Dermis microvascular lymphatic vessel endothelial cell (primary cell): ENCODE measurements at regions not wholly inside any gene's neighbourhood (a gene's known extent, or its start where the extent isn't known, plus 50 kb on each side); places are given as distances from the start of the nearest gene placed in this dataset.
"Not testable (repeated sequence)": the region's sequence is repeated elsewhere in the genome, so short reads cannot be mapped to it uniquely, and the experiment has no call there.

ENCODE experiments used
- DNase-seq, 2 donors: peaks; one replicate each; pipeline versions ENCODE4 v3.0.0 to v3.0.0-alpha.2; 2010; ENCODE audit warnings: low read depth in 2 of 2

GRCh38 chr11:116667318-116667717 is 105.5 kb downstream of the BUD13 start:
- not testable (repeated sequence) for DNase-seq

GRCh38 chr11:116666673-116667249 is 106.0 kb downstream of the BUD13 start:
- DNase-seq, result not testable (repeated sequence)

GRCh38 chr11:116665523-116665922 is 107.3 kb downstream of the BUD13 start:
- DNase-seq, result no peak

DNA sequence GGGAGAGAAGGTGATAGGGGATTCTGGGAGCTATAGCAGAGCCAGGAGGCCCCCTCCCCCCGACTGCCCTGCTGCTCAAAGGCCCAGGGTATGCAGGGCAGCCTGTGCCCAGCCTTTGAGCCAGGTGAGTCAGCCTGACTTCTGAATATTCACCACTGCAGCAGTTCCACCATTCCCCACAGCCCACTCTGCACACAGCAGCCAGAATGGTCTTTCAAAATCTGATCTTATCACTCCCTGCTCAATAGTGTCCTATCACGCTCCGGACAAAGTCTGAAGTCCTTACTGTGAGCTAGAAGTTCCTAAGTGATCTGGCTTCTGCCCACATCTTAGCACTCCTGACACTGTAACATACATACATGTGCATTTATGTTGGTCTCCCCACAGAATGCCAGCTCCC is 111.7 kb downstream of the BUD13 start:
- no peak for DNase-seq

DNA sequence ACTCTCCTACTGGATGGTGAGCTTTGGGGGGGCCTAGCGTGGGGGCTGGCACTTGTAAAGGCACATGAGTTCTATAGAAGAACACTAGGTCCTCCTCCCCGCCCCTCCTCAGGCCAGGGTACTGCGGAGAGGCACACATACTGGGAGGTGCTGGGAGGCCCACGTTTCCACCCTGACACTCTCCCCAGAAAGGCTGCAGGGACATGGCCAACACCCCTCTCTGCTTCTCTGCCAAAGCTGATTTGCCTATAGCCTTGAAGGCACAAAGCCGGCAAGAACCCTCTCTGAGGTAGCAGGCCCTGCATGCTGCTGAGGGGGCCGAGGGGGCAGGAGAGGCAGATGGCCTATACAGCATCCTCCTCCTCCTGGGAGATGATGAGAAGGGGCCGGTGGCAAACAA is 112.8 kb downstream of the BUD13 start:
- no peak for DNase-seq

DNA sequence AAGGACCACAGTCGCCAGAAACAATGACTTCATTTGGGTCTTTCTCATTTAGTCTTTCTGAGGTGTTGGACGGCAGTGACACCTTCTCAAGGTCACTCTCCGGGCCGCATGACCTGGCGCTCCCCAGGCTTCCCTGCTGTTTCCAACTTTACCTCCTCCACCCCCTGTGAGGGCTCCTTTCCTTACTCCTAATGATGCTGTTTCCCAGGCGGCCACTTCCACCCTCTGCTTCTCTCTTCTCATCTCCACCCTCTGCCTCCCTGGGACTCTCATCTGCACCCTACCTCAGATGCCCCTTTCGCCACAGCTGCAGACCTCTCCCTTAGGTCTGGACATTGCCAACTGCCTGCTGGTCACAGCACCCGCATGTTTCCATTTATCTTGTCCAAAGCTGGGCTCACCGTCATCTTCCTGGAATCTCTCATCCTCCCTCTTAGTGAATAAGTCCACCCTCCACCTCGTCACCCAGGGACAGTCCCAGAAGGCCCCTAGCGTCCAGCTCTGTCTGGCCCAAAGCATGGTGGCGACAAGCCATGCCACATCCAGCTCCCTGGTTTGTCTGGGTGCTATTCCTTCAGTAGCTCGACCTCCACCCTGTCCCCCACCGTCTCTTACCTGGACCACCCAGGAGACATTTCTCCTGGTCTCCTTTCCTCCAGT is 113.8 kb downstream of the BUD13 start:
- DNase-seq, result no peak

- no peak for DNase-seq
These were observed 114.7 kb downstream of the BUD13 start for GRCh38 chr11:116657842-116658825.

GRCh38 chr11:116656011-116656410 is 116.8 kb downstream of the BUD13 start:
- no peak for DNase-seq

DNA sequence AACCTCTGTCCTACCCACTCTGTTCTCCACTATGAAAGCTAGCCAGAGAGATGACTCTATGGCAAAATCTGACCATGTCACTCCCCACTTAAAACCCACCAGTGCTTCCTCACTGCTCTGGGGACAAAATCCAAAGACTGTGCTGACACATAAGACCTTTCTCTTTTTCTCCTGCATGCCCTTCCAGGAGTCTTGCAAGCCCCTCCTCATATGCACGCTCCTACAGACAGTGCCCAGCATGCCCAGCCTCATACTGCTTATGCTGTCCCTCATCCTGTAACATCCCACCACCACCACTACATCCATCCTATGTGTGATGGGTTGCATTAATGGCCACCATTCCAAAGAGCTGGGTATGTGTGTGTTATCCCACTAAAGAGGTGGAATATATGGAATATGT is 118.3 kb downstream of the BUD13 start:
- DNase-seq, result no peak

GRCh38 chr11:116653206-116653605 is 119.6 kb downstream of the BUD13 start:
- DNase-seq, result no peak

DNA sequence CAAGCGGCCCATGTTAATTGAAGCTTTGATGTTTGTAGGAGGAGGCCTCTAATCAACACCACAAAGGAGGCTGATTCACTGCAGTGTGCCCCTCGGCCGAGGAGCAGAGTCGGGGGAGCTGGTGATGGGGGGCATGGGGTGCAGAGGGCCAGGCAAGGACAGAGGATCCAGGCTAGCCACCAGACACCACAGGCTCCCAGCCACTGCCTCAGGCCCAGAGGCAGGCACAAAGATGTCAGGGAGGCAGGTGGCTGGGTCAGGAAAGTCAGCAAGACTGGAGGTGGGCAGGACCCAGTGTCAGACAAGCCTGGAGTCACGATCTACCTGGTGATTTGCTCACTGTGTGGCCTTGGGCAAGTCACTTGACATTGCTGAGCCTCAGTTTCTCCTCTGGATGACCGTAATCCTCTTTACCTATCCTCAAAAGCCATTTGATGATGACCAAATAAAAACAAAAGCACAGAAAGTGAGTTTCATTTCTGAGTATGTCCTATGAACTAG is 121.0 kb downstream of the BUD13 start:
- no peak for DNase-seq

GRCh38 chr11:116651098-116651736 is 121.6 kb downstream of the BUD13 start:
- DNase-seq, result no peak

GRCh38 chr11:116650052-116650451 is 122.7 kb downstream of the BUD13 start:
- DNase-seq, result no peak

DNA sequence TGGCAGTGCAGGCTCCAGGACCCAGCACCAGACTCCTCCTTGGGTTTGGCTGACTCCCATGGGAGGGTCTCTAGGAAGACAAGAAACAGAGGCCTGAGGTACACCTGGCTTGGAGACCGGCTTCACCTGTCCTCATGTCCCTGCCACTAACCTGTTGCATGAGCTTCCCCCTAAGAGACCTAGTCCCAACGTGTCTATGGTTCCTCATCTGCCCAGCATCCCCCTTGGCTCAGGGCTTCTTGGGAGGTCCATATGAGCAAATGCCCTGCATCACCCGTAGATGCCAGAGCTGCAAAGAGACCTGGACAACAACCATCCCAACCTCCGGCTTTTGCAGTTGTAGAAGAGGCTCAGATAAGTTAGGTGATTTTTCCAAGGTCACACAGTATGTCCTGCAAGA is 123.5 kb downstream of the BUD13 start:
- DNase-seq, result no peak

DNA sequence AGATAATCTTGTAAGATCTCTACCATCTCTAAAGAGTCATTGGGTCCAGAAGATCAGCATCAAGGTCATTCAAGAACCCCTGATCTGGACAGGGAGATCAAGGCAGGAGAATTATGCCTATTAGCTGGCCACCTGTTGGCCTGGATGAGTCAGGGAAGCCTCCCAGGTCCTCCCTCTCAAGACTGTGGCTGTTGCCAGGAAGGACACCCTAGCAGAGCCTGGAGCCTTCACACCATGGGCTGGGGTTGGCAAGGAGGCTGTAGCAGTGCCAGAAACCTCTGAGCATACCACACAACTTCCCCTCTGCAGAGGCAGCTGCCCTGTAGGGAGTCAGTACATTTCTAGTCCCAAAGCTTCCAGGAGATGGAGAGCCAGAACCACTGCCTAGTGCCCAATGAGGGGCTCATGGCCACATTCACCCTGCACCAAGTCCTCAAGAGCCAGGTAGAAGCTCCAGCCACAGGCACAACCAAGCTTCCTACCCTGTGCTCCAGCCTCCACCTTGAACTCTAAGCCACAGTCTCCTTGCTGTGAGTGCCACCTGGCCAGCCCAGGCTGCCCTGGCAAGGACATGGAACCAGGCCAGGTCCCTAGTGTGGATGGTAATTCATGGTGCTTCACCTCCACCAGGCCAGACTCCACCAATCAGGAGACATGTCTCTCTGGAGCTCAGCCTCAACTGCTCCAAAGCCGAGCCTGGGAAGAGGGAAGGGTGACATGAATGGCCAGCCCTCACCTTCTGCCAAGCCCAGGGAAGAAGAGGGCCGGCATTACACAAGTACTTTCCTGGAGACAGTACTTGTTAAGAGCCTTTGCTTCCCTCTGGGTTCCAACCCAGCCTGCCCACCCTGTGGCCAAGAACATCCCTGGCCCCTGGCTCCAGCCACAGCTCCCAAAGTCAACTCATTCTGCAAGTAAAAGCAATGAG is 124.3 kb downstream of the BUD13 start:
- no peak for DNase-seq

DNA sequence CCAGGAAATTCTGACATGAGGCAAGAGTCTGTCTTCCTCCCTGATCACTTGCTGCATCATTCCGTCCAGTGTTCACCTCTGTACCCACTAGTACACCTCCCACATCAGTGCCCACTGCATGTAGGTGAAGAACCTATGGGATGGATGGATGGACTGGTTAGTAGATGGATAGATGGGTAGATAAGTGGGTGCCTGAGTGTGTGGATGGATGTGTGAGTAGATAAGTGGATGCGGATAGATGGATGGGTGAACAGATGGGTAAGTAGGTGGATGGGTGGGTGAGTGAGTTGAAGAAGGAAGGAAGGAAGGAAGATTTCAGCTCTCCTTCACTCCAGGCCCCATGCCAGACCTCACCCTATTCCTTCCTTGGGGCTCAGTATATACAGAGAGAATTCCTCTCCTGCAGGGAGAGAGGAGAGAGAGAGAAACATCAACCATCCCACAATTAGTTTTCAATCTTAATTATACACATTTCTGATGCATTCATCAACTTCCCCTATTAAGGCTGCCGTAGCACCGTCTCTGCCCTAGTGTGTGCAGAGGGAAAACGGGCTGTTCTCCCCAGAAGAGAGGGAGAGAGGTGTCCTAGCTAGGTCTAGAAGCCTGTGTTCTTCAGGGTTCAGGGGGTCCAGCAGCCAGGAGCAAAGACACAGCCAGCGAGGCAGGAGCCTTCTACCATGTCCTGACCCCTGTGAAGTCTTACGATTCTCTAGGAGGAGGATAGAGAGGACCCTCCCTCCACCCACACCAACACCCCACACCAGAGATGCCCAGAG is 125.3 kb downstream of the BUD13 start:
- no peak for DNase-seq

GRCh38 chr11:116646191-116646590 is 126.6 kb downstream of the BUD13 start:
- DNase-seq, result no peak

GRCh38 chr11:116644941-116645305 is 127.9 kb downstream of the BUD13 start:
- DNase-seq, result no peak

DNA sequence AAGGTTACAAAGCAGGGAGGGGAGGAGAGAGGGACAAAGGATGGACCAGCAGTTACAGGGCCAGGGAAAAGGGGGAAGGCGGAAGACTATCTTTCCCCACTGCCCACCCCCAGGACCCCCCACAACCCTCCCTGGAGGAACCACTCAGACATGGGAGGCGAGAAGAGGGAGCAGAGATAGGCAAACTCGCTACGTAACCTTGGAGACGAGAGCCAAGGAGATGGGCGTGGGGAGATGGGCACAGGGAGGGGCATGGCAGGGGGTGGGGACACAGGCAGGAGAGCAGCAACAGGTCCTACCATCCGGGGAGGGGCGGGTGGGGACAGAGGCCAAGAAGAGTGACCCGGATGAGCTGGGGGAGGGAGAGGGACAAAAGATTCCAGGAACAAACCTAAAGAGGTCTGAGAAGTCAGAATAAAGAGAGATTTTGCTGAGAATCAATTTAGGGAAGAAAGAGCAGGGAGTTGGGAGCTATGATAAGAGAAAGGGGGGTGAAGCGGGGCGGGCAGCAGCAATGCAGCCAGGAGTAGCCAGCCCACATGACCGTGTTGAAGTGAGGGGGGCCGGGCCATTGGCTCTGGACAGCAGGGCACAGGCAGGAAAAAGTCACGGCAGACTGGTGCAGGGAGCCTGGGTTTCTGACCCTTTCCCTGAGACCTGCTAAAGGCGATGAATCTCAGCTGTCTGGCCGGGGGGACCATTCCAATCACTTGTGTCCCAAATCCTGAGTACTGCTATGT is 128.4 kb downstream of the BUD13 start:
- no peak for DNase-seq
